ENCODE measurements at regions not wholly inside any gene's neighbourhood (a gene's known extent, or its start where the extent isn't known, plus 50 kb on each side); places are given as distances from the start of the nearest gene placed in this dataset.

GRCh38 chr5:84825606-84826005, 440.9 kb upstream of the EDIL3 start:
- TF ChIP-seq CTCF (IDR thresholded peaks at IDR 0.05; ENCODE audit: low read length) (no peak), EZH2 (optimal IDR thresholded peaks at IDR 0.05; ENCODE audit: low read depth, low read length) (no peak)
